Spleen (tissue), 11 donors: ENCODE measurements at regions not wholly inside any gene's neighbourhood (a gene's known extent, or its start where the extent isn't known, plus 50 kb on each side); places are given as distances from the start of the nearest gene placed in this dataset.
"Not testable (repeated sequence)": the region's sequence is repeated elsewhere in the genome, so short reads cannot be mapped to it uniquely, and the experiment has no call there.

Source experiments
- DNase-seq: peaks from one replicate; pipeline ENCODE4 v3.0.0-alpha.2; 2020
- H3K27ac ChIP-seq, 8 donors: fragments of 200-600 bp; sonication (generic) in 7 of 8; 1 replicate in 4 of 8; 2 replicates in 4 of 8; pipeline versions ENCODE4 v1.5.0 to v1.8.0; 2016 to 2021; ENCODE audit warnings: inconsistent platforms in 4 of 8, mild to moderate bottlenecking in 4 of 8, moderate library complexity in 1 of 8
- H3K27me3 ChIP-seq, 7 donors: fragments of 200-600 bp; sonication (generic) in 6 of 7; replicated peaks in 1 of 7; 1 replicate in 4 of 7; 2 replicates in 3 of 7; pipeline versions ENCODE4 v1.5.0 to v1.8.0; 2016 to 2021; ENCODE audit warnings: inconsistent platforms in 3 of 7, mild to moderate bottlenecking in 1 of 7
- H3K36me3 ChIP-seq, 6 donors: fragments of 200-600 bp; sonication (generic) in 5 of 6; 1 replicate in 4 of 6; 2 replicates in 2 of 6; pipeline versions ENCODE4 v1.5.0 to v1.8.0; 2016 to 2021; ENCODE audit warnings: inconsistent platforms in 2 of 6
- H3K4me1 ChIP-seq, 6 donors: fragments of 200-600 bp; sonication (generic) in 5 of 6; 1 replicate in 3 of 6; 2 replicates in 3 of 6; pipeline versions ENCODE4 v1.5.0 to v1.8.0; 2016 to 2021; ENCODE audit warnings: inconsistent platforms in 3 of 6
- H3K4me3 ChIP-seq, 8 donors: fragments of 200-600 bp; sonication (generic) in 7 of 8; 1 replicate in 4 of 8; 2 replicates in 4 of 8; pipeline versions ENCODE4 v1.5.0 to v1.8.0; 2016 to 2021; ENCODE audit warnings: inconsistent platforms in 4 of 8, mild to moderate bottlenecking in 4 of 8, moderate library complexity in 2 of 8
- H3K9me3 ChIP-seq, 8 donors: fragments of 200-600 bp; sonication (generic) in 7 of 8; 1 replicate in 4 of 8; 2 replicates in 4 of 8; pipeline versions ENCODE4 v1.5.0 to v1.8.0; 2016 to 2021; ENCODE audit warnings: inconsistent platforms in 4 of 8
- POLR2A ChIP-seq, 3 donors: fragments of 450-650 bp; IDR thresholded peaks; one replicate each; pipeline ENCODE4 v1.5.1; 2017; ENCODE audit warnings: antibody characterized with exemption in 3 of 3, mild to moderate bottlenecking in 1 of 3
- POLR2AphosphoS5 ChIP-seq, 3 donors: sonication (generic); formaldehyde crosslinking; IDR thresholded peaks; one replicate each; pipeline ENCODE4 v1.5.1; 2017; ENCODE audit warnings: antibody characterized with exemption in 3 of 3
- WGBS, 5 donors: extraction: QIAGEN DNeasy Blood & Tissue Kit in 3 of 5; methylation state at CpG; one replicate each; pipeline versions ENCODE4 v1.1.5 to v1.1.7; 2013 to 2018; 5-methylcytosine and 5-hydroxymethylcytosine counted together
- intact Hi-C: fragments of 100-400 bp; cut with DNase I; formaldehyde crosslinking; loops from one replicate; pipeline ENCODE4 v1.15.0; 2023; ENCODE audit warnings: low total_unique reads
- TF ChIP-seq, protein P1 (sequence below), 11 experiments: fragments of 200-600 bp in 7 of 11; fragments of 450-650 bp in 4 of 11; sonication (generic) in 4 of 11; IDR thresholded peaks in 8 of 11; conservative IDR thresholded peaks in 3 of 11; 1 replicate in 7 of 11; 2 replicates in 4 of 11; pipeline versions ENCODE4 v1.4.0 to v1.8.0; 2016 to 2021; ENCODE audit warnings: antibody characterized with exemption in 11 of 11, inconsistent platforms in 4 of 11, mild to moderate bottlenecking in 1 of 11
- donor health status: healthy with polysubstance abuse.
- donor health status: DM: no; HTN: no; CAD: no; lungs with moderate emphysema.
- donor health status: DM: no; HTN: no; CAD: no.
- donor health status: Bipolar disorder and iron deficiency.
- donor health status: healthy.
- donor health status: DM: no; HTN: no; CAD: no.
- donor health status: DM: yes; HTN: yes; CAD: no.

DNA sequence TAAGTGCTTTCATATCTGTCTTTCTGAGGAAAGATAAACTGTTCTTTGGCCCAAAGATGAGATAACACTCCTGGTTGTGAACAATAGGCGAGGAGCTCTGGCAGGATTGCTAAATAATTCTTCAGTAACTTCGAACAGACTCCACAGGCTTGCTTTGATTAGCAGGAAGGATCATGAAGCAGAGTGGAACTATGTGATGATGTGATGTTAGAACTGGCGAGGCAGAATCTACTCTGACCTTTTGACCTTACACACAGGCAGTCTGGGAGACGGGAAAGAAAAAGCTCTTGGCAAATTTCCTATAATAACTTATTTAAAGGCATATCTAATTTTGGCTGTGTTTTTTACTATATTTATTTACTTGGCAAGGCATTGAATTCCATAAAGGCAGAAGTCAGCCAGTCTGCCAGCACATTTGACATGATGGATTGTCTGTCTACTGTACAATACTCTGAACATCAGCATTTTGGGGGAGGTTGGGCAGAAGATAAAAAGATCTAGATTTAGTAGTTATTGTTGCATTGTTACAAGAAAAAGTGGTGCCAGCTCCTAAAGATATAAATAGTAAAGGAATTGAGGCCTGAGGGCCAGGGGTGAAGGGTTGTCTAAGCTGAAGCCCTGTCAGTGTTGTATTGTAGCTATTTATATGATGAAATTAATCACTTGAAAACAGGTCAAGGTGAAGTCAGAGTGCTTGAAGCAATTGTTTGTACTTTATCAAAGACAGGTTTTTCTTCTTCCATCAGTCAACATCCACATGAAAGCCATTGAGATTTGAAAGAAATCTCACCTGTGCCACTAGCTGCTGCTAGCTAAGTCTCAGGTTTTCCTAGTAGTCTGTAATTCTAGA is 708.8 kb downstream of the LTN1 start:
- no peak for DNase-seq
- Histone ChIP-seq H3K4me1 (peaks cover 0 to 9% (median 0%) of the 10 kb centered on the region in 6 donors), H3K36me3 (no peaks in the 10 kb centered on the region), H3K4me3 (no peak overlapping the region), H3K9me3 (peaks cover 0 to 10% (median 6%) of the 10 kb centered on the region in 8 donors), H3K27ac (peak overlapping the region in 1 of 8 donors; percentile 1), H3K27me3 (no peaks in the 10 kb centered on the region)
- WGBS, 5 donors = 21 to 41% (median 36%) methylated on average over 4 of the region's 4 CpGs
- intact Hi-C loops = no loop called here
- TF ChIP-seq POLR2AphosphoS5 (IDR thresholded peaks at IDR 0.05) (no peak), POLR2A (IDR thresholded peaks at IDR 0.05) (no peak)
- TF ChIP-seq, protein P1, sequence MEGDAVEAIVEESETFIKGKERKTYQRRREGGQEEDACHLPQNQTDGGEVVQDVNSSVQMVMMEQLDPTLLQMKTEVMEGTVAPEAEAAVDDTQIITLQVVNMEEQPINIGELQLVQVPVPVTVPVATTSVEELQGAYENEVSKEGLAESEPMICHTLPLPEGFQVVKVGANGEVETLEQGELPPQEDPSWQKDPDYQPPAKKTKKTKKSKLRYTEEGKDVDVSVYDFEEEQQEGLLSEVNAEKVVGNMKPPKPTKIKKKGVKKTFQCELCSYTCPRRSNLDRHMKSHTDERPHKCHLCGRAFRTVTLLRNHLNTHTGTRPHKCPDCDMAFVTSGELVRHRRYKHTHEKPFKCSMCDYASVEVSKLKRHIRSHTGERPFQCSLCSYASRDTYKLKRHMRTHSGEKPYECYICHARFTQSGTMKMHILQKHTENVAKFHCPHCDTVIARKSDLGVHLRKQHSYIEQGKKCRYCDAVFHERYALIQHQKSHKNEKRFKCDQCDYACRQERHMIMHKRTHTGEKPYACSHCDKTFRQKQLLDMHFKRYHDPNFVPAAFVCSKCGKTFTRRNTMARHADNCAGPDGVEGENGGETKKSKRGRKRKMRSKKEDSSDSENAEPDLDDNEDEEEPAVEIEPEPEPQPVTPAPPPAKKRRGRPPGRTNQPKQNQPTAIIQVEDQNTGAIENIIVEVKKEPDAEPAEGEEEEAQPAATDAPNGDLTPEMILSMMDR (IDR thresholded peaks at IDR 0.05 in 8 of 11, conservative IDR thresholded peaks at IDR 0.05 in 3 of 11) = no peak

DNA sequence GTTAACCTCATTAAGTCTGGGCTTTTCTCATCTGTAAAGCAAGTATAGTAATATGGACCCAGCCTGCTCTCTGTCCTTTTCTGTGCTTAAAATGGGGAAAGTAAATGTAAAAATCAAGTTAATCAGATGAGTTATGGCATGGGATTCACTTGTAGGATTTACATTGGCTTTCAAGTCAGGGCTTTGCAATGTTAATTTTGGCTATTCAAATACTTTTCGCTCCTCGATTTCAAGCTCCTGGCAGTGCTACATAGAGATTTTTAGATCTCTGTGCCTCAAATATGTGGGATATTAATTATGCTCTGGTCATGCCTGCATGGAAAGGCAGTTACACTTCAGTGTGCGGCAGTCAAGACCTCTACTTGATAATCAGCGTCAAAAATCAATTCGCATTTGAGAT is 709.8 kb downstream of the LTN1 start:
- H3K27ac ChIP-seq = no peak overlapping the region
- TF ChIP-seq POLR2A (IDR thresholded peaks at IDR 0.05) = no peak
- TF ChIP-seq POLR2AphosphoS5 (IDR thresholded peaks at IDR 0.05) = no peak
- TF ChIP-seq, protein P1 (IDR thresholded peaks at IDR 0.05 in 8 of 11, conservative IDR thresholded peaks at IDR 0.05 in 3 of 11) = no peak
- no peak for DNase-seq
- H3K4me3 ChIP-seq = no peak overlapping the region
- no peaks in the 10 kb centered on the region for H3K27me3 ChIP-seq
- H3K36me3 ChIP-seq = no peaks in the 10 kb centered on the region
- peaks cover 0 to 9% (median 0%) of the 10 kb centered on the region in 6 donors for H3K4me1 ChIP-seq
- 85 to 93% (median 90%) methylated on average over 5 of the region's 5 CpGs for WGBS, 5 donors
- peaks cover 0 to 7% (median 5%) of the 10 kb centered on the region in 8 donors for H3K9me3 ChIP-seq
- intact Hi-C loops = no loop called here

- DNase-seq, H3K27me3 ChIP-seq, H3K4me1 ChIP-seq, H3K4me3 ChIP-seq, H3K27ac ChIP-seq, intact Hi-C loops, H3K36me3 ChIP-seq, H3K9me3 ChIP-seq: not testable (repeated sequence)
- WGBS, 5 donors = 69 to 85% (median 74%) methylated on average over 3 of the region's 3 CpGs
These were observed 711.3 kb downstream of the LTN1 start for GRCh38 chr21:28281357-28281756.

DNA sequence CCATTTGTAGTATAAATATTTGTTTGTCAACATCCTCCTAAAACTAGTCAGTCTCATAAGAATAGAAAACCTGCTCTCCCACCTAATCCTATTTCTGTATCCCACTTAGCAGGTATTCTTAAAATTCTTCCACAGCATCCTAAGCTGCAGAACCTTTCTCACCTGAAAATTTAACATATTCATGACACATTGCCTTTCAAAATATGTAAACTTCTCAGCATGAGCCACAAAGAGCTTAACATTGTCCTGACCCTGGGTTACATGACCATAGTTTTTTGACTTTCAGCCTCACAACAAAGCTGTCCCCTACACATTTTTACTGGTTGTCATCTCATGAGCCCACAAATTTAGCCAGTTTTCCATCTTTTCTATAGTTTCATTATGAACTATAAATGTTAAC is 712.1 kb downstream of the LTN1 start:
- TF ChIP-seq, protein P1 (IDR thresholded peaks at IDR 0.05 in 8 of 11, conservative IDR thresholded peaks at IDR 0.05 in 3 of 11) = no peak
- TF ChIP-seq POLR2A (IDR thresholded peaks at IDR 0.05) (no peak), POLR2AphosphoS5 (IDR thresholded peaks at IDR 0.05) (no peak)
- H3K36me3 ChIP-seq = no peaks in the 10 kb centered on the region
- intact Hi-C loops = no loop called here
- no peak for DNase-seq
- peaks cover 0 to 7% (median 5%) of the 10 kb centered on the region in 8 donors for H3K9me3 ChIP-seq
- no peak overlapping the region for H3K27ac ChIP-seq
- peaks cover 0 to 9% (median 0%) of the 10 kb centered on the region in 6 donors for H3K4me1 ChIP-seq
- H3K4me3 ChIP-seq = no peak overlapping the region
- H3K27me3 ChIP-seq = no peaks in the 10 kb centered on the region
